Caki2 (cell line): ENCODE measurements at regions not wholly inside any gene's neighbourhood (a gene's known extent, or its start where the extent isn't known, plus 50 kb on each side); places are given as distances from the start of the nearest gene placed in this dataset.

Source experiments
- DNase-seq: peaks from one replicate; pipeline ENCODE4 v3.0.0-alpha.2; 2015; ENCODE audit warnings: low read depth
- in situ Hi-C: cut with HindIII; loops from 2 replicates; pipeline ENCODE4 v1.10.0; 2016; ENCODE audit warnings: low sequenced_read_pairs, low pct_unique_long_range_greater_than_20kb, mixed read lengths

DNA sequence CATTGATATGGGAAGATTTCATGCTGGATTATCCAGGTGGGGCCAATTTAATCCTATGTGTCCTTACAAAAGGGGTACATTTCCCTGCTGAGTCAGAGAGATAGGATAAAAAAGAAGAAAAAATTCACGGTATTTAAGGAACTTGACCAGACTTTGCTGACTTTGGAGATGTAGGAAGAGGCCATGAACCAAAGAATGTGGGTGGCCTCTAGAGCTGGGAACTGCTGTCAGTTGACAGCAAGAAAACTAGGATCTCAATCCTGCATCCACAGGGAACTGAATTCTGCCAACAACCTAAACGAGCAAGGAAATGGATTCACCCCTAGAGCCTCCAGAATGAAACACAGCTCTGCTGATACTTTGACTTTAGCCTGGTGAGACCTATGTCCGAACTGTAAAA lies 148.1 kb upstream of the SLC24A5 start:
- no peak for DNase-seq
- in situ Hi-C loops = no loop called here

DNA sequence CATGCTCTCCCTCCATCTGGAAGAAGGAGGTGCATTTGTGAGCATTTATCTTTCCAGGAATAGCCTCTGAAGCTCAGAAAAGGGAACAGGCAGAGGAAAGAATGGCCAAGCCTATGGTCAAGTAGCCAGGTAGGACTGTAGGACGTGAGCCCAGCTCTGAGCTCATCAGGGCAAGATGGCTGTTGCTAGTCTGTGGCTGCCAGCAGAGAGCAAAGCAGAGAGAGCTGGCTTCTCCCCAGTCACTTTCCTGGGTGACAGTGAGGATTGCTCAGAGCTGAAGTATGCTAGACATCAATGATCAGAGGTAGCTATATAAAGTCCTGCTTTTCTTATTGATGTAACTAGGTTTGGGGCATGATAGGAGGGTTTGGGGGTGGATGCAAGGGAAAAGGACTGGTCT lies 146.1 kb upstream of the SLC24A5 start:
- in situ Hi-C loops = no loop called here
- no peak for DNase-seq

DNA sequence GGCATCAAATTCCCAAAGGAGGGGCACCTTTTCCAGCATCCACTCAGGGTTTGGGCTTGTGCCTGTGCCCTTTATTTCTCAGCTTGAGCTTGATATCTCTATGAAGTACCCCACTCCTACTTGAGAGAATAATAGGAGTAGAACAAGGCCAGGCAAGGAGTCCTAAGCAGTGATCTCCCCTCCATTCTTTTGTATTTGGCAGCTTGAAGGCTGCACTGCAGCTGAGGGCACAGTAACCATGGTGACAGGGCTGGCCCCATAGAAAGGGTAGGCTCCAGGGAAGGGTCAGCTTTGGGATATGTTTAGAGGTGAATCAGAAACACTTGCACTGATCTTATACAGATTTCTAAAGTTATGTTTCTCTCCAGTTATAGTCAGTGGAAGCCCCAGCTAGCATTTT lies 145.4 kb upstream of the SLC24A5 start:
- DNase-seq = no peak
- in situ Hi-C loops = no loop called here

- in situ Hi-C loops = no loop called here
- DNase-seq = no peak
Measured at GRCh38 chr15:47983533-47983932, 137.3 kb upstream of the SLC24A5 start.

- no peak for DNase-seq
- in situ Hi-C loops = no loop called here
Measured at GRCh38 chr15:47985568-47985967, 135.2 kb upstream of the SLC24A5 start.

DNA sequence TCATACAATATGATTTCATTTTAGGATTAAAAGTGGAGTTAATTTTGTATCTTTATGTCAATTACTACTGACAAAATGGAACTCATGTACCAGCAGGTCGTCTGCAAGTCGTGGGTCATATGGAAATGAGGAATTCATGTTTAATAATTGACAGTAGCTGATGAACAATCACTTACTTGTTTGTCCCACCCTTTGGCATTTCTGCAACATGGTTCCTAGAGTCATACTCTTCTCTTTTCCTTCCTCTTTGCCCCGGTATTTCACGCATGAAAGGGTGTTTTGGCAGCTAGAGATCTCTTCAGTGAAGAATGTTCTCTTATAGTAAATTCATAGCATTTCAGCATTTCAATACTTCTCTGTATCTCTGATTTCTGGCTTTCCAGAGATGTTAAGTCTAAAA lies 133.3 kb upstream of the SLC24A5 start:
- DNase-seq = peak; percentile 4
- in situ Hi-C loops = no loop called here

DNA sequence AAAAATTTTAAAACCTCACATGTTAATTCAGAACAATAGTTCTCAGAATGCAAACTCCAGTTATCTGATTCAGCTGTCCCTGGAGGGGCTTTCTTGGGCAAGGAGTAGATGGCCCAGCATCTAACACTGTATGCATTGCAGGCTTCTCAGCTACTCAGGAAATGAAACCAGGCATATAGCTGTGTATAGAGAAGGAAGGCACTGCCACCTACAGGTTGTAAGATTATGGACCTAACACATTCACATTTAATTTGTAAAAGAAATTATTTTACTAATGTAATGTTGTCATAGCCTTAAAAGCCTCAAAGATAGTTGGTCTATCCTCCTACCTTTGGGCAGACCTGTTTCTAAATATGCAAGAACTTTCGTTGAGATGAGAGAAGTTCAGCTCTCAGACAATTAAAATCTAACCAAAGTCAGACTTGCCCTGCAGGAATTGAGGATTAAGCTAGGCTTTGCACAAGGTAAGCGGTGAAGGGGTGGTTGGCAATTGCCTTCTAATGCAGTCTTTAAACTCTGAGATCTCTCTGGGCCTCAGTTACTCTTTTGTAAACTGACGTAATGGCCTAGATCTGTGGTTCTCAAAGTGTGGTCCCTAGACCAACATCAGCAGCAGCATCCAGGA lies 132.8 kb upstream of the SLC24A5 start:
- peak; percentile 18 for DNase-seq
- in situ Hi-C loops = no loop called here

- DNase-seq = no peak
- in situ Hi-C loops = no loop called here
Measured at GRCh38 chr15:47988564-47988963, 132.2 kb upstream of the SLC24A5 start.

- in situ Hi-C loops = no loop called here
- DNase-seq = no peak
Measured at GRCh38 chr15:47990821-47991220, 130.0 kb upstream of the SLC24A5 start.

DNA sequence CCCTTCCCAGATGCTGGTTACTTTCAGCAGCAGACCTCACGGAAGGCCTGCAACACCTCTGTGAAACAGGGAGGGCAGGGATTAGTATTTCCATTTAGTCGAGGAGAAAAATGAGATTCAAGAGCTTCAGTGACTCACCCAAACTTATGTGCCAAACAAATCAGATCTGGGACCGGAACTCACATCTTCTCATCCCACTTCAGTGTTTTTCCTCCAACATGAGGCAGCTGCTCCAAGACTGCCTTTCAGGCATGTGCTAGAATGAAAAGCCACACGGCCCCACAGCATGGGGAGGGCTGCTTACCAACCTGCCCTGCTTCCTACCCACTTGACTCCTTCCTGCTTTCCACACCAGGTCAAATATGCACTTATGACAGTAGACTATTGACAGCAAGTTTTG lies 129.4 kb upstream of the SLC24A5 start:
- in situ Hi-C loops = no loop called here
- no peak for DNase-seq

GRCh38 chr15:47993051-47993450 lies 127.7 kb upstream of the SLC24A5 start:
- DNase-seq = no peak
- in situ Hi-C loops = no loop called here

DNA sequence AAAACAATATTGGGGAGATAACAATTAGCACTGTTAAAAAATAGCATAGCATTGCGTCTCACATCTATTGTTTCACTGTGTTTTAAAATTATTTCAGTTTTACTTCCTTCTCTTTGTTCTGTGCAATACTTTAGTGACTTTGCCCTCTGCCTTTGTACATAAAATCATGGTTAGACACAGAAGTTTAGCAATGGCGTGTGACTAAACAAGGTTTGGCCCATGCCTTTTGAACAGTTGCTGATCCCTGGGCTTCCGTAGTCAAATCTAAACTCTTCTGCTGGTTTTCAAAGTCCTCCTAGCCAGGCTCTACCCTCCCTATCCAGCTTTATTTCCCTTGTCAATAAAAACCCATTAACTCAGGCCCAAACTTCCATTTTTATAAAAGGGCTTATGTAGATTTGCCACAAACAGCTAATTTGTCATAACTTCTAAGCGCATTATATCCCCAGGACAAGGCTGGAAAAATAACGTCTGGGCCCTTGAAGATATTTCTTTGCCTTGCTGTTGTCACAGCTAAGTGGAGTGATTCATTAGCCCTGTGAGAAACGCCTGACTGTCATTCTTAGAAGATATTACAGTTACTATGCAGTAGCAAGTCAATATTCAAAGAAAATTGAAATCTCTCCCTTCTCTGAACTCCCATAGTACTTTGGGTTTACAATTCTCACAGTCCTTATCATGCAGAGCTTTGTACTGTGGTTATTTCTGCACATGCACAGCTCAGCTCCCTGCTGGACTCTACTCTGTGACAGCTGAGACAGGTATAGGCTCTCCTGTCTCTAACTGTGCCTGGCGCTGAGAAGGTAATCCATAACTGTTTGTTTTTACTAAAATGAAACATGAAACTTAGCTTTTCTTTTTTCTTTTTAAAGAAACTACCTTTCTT lies 123.4 kb upstream of the SLC24A5 start:
- in situ Hi-C loops = no loop called here

GRCh38 chr15:47998619-47999019 lies 122.2 kb upstream of the SLC24A5 start:
- in situ Hi-C loops = no loop called here
- DNase-seq = no peak

More for the DNA sequence above, 123.4 kb upstream of the SLC24A5 start:
- DNase-seq = no peak

DNA sequence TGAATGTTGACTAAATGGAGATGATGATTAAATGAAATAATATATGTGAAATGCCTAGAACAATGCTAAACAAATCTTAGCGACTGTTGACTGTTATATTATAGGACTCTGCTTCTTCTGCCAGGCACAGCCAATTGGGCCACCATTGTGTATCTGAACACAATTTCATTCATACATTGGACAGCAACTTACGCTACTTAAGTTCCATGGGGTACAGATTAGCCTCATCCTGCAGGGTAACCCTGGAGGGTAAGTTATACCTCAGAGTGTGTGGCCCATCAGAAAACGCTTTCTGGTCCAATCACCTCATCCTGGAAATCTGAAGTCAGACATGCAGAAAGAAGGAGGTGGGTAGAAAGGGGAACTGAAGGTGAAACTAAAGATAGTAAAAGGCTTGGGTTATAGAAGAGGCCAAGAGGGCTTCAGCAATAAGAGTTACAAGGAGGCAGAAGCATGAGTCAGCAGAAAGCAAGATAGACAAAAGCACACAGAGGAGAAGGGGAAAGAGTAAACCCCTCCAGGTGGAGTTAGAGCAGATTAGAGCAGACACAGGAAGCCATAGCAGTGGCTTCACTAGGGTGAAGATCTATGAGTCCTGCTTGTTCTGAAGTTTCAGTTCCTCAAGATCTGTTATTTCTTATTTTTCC lies 119.3 kb upstream of the SLC24A5 start:
- DNase-seq = no peak
- in situ Hi-C loops = no loop called here

GRCh38 chr15:48002767-48003166 lies 118.0 kb upstream of the SLC24A5 start:
- no peak for DNase-seq
- in situ Hi-C loops = no loop called here

DNA sequence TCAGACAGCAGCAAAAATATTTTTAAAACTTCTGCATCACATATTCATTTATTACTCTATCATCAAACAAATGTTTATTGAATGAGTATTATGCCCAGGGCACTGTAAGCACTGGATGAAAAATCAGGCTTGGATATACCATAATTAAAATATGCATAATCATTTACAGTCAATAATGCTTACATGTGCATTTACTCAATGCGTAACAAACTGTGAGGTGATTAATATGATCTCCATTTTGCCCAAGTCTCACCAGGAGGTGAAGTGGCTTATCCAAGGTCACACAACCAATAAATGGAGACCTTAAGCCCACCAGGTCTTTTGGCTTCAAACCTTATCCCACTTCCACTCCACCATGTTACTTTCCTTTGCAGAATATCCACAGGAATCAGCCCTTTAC lies 117.3 kb upstream of the SLC24A5 start:
- in situ Hi-C loops = no loop called here

GRCh38 chr15:48005077-48005476 lies 115.7 kb upstream of the SLC24A5 start:
- in situ Hi-C loops = no loop called here
- no peak for DNase-seq

More for the DNA sequence above, 117.3 kb upstream of the SLC24A5 start:
- DNase-seq = no peak

DNA sequence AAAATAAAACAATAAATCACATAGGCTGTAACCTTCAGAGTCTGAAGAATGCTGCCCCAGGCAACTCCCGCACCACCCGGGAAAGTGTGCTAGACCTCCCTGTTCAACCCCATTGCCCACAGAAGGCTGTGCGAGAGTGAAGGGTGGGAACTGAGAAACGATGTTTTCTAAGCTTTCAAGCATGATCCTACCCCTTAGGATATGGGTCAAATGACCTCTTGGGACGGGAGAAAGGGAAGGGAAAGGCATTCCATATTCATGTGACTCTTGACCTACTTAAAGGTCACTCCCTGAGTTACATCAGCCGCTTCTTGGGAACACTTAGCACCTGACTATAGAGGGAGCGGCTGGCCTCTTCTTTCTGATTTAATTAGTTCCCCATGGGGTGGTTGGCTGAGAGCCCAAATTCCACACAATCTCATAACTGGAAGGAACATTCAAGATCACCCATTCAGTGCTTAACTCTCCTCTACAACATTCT lies 114.7 kb upstream of the SLC24A5 start:
- in situ Hi-C loops = no loop called here
- peak; percentile 45 for DNase-seq

GRCh38 chr15:48010316-48010715 lies 110.5 kb upstream of the SLC24A5 start:
- no peak for DNase-seq
- in situ Hi-C loops = no loop called here
